OCI-LY1 (cell line): ENCODE measurements at regions not wholly inside any gene's neighbourhood (a gene's known extent, or its start where the extent isn't known, plus 50 kb on each side); places are given as distances from the start of the nearest gene placed in this dataset.

Experiments
- H2AFZ ChIP-seq: fragments of 200-600 bp; sonication (generic), shearing (Covaris generic); 2 replicates; pipeline ENCODE4 v1.6.0; 2014; ENCODE audit warnings: antibody characterized with exemption, mild to moderate bottlenecking, low read length
- H3F3A ChIP-seq: fragments of 200-600 bp; sonication (generic), shearing (Covaris generic); 2 replicates; pipeline ENCODE4 v1.6.0; 2014; ENCODE audit warnings: mild to moderate bottlenecking, antibody characterized with exemption, low read length, moderate library complexity; ENCODE audit not compliant: insufficient read depth
- H3K27ac ChIP-seq: fragments of 200-600 bp; sonication (generic); 2 replicates; pipeline ENCODE4 v1.5.1; 2014; ENCODE audit warnings: low read length, mixed run types, mild to moderate bottlenecking, low read depth; ENCODE audit not compliant: poor library complexity, severe bottlenecking
- H3K27me3 ChIP-seq: fragments of 200-600 bp; sonication (generic); 2 replicates; pipeline ENCODE4 v1.6.0; 2014; ENCODE audit warnings: antibody characterized with exemption, mild to moderate bottlenecking, low read length, moderate library complexity; ENCODE audit not compliant: insufficient read depth
- H3K36me3 ChIP-seq: fragments of 200-600 bp; sonication (generic); 2 replicates; pipeline ENCODE4 v1.6.1; 2014; ENCODE audit warnings: mild to moderate bottlenecking, antibody characterized with exemption, low read length, moderate library complexity, mixed read lengths; ENCODE audit not compliant: insufficient read depth
- H3K4me1 ChIP-seq: fragments of 200-600 bp; sonication (generic); 2 replicates; pipeline ENCODE4 v1.5.1; 2014; ENCODE audit warnings: mild to moderate bottlenecking, low read length, moderate library complexity; ENCODE audit not compliant: insufficient read depth, severe bottlenecking
- H3K4me2 ChIP-seq: fragments of 200-600 bp; sonication (generic), shearing (Covaris generic); 2 replicates; pipeline ENCODE4 v1.6.1; 2014; ENCODE audit warnings: low read length
- H3K4me3 ChIP-seq: fragments of 200-600 bp; sonication (generic); 2 replicates; pipeline ENCODE4 v1.5.1; 2014; ENCODE audit warnings: low read length, low read depth, mild to moderate bottlenecking, mixed read lengths; ENCODE audit not compliant: poor library complexity, severe bottlenecking
- H3K79me2 ChIP-seq: fragments of 200-600 bp; shearing (Covaris generic); 2 replicates; pipeline ENCODE4 v1.6.1; 2016; ENCODE audit warnings: mixed run types, low read length, mixed read lengths; ENCODE audit not compliant: insufficient read depth
- H3K9ac ChIP-seq: fragments of 200-600 bp; sonication (generic), shearing (Covaris generic); 2 replicates; pipeline ENCODE4 v1.6.1; 2014; ENCODE audit warnings: mild to moderate bottlenecking, low read length, mixed read lengths
- H3K9me2 ChIP-seq: fragments of 200-600 bp; sonication (generic), shearing (Covaris generic); 2 replicates; pipeline ENCODE4 v1.6.1; 2014; ENCODE audit warnings: low read depth, mild to moderate bottlenecking, low read length, mixed read lengths
- H3K9me3 ChIP-seq: fragments of 200-600 bp; shearing (Covaris generic); 2 replicates; pipeline ENCODE4 v1.6.1; 2014; ENCODE audit warnings: low read length, mixed read lengths
- H4K20me1 ChIP-seq: fragments of 200-600 bp; sonication (generic), shearing (Covaris generic); 2 replicates; pipeline ENCODE4 v1.6.0; 2016; ENCODE audit warnings: mild to moderate bottlenecking, low read length; ENCODE audit not compliant: insufficient read depth
- EZH2 ChIP-seq: fragments of 200-600 bp; sonication (generic), shearing (Covaris generic); IDR thresholded peaks from 2 replicates; pipeline ENCODE4 v1.8.0; 2017; ENCODE audit warnings: borderline replicate concordance, mixed run types, mild to moderate bottlenecking, antibody characterized with exemption, low read length, moderate library complexity, mixed read lengths
- TF ChIP-seq, protein P1 (sequence below): fragments of 200-600 bp; sonication (generic), shearing (Covaris generic); IDR thresholded peaks from 2 replicates; pipeline ENCODE4 v1.5.1; 2017; ENCODE audit warnings: mild to moderate bottlenecking, antibody characterized with exemption, low read length, moderate library complexity, mixed read lengths

DNA sequence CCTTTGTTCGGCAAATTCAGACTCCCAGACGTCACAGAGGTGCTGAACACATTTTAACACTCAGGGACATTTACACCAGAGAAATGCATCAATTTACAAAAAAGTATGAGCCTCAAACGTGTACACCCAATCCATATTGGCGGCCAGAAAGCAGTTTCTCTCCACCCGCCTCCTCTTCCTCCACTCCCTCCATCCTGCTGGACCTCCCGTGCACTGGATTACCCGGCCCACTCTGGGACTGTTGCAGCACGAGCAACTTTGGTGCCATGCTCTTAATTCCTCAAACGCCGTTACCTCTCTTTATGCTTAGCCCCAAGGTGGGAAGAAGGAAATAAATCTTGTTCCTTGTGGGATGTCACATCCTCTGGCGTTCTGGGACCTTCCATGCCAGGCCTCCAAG is 243.4 kb downstream of the ZNF516 start:
- Histone ChIP-seq H3K27me3 (no peaks in the 10 kb centered on the region), H3K4me2 (no peak overlapping the region), H3K36me3 (no peaks in the 10 kb centered on the region), H3K79me2 (no peaks in the 10 kb centered on the region), H2AFZ (no peak overlapping the region), H3K27ac (no peak overlapping the region), H3K9me2 (no peaks in the 10 kb centered on the region), H3K9me3 (no peaks in the 10 kb centered on the region), H3K9ac (no peak overlapping the region), H4K20me1 (no peaks in the 10 kb centered on the region), H3K4me3 (no peak overlapping the region), H3F3A (no peaks in the 10 kb centered on the region), H3K4me1 (no peaks in the 10 kb centered on the region)
- TF ChIP-seq, protein P1, sequence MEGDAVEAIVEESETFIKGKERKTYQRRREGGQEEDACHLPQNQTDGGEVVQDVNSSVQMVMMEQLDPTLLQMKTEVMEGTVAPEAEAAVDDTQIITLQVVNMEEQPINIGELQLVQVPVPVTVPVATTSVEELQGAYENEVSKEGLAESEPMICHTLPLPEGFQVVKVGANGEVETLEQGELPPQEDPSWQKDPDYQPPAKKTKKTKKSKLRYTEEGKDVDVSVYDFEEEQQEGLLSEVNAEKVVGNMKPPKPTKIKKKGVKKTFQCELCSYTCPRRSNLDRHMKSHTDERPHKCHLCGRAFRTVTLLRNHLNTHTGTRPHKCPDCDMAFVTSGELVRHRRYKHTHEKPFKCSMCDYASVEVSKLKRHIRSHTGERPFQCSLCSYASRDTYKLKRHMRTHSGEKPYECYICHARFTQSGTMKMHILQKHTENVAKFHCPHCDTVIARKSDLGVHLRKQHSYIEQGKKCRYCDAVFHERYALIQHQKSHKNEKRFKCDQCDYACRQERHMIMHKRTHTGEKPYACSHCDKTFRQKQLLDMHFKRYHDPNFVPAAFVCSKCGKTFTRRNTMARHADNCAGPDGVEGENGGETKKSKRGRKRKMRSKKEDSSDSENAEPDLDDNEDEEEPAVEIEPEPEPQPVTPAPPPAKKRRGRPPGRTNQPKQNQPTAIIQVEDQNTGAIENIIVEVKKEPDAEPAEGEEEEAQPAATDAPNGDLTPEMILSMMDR, result no peak
- TF ChIP-seq EZH2, result no peak

DNA sequence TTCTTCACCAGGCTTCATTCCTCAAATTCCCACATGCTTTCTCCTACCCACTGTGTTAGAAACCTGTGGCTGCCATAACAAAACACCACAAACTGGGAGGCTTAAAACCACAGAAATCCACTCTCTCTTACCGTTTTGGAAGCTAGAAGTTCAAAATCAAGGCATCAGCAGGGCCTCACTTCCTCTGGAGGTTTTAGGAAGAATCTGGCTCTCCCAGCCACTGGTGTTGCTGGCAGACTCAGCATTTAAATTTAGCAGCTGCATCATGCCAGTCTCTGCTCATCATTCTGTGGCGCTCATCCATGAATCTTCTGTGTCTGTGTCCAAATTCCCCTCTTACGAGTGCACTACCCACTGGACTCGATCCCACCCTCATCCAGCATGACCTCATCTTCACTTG is 248.5 kb downstream of the ZNF516 start:
- no peaks in the 10 kb centered on the region for H3K4me1 ChIP-seq
- TF ChIP-seq EZH2, result no peak
- TF ChIP-seq, protein P1, result no peak
- H3K4me2 ChIP-seq, result no peak overlapping the region
- no peaks in the 10 kb centered on the region for H3K9me3 ChIP-seq
- H3K36me3 ChIP-seq, result no peaks in the 10 kb centered on the region
- H2AFZ ChIP-seq, result no peak overlapping the region
- H4K20me1 ChIP-seq, result no peaks in the 10 kb centered on the region
- H3F3A ChIP-seq, result no peaks in the 10 kb centered on the region
- H3K79me2 ChIP-seq, result no peaks in the 10 kb centered on the region
- no peak overlapping the region for H3K9ac ChIP-seq
- no peak overlapping the region for H3K27ac ChIP-seq
- no peaks in the 10 kb centered on the region for H3K9me2 ChIP-seq
- no peaks in the 10 kb centered on the region for H3K27me3 ChIP-seq
- no peak overlapping the region for H3K4me3 ChIP-seq

GRCh38 chr18:76234676-76235060 is 260.4 kb downstream of the ZNF516 start:
- no peaks in the 10 kb centered on the region for H3K36me3 ChIP-seq
- H3K9ac ChIP-seq, result no peak overlapping the region
- no peaks in the 10 kb centered on the region for H3F3A ChIP-seq
- H3K27ac ChIP-seq, result no peak overlapping the region
- peaks cover 7% of the 10 kb centered on the region; the same call in 1 of the 2 replicates for H3K27me3 ChIP-seq
- no peak overlapping the region for H2AFZ ChIP-seq
- no peak overlapping the region for H3K4me3 ChIP-seq
- H3K4me1 ChIP-seq, result no peaks in the 10 kb centered on the region
- no peaks in the 10 kb centered on the region for H3K79me2 ChIP-seq
- H3K4me2 ChIP-seq, result no peak overlapping the region
- TF ChIP-seq EZH2, result no peak
- TF ChIP-seq, protein P1, result no peak
- H3K9me3 ChIP-seq, result 0 out of 2 replicates have a peak, but pooled peaks cover 3% of the 10 kb centered on the region
- no peaks in the 10 kb centered on the region for H3K9me2 ChIP-seq
- H4K20me1 ChIP-seq, result no peaks in the 10 kb centered on the region
